Mesendoderm (in vitro differentiated cells): ENCODE measurements at regions not wholly inside any gene's neighbourhood (a gene's known extent, or its start where the extent isn't known, plus 50 kb on each side); places are given as distances from the start of the nearest gene placed in this dataset.

Source experiments
- DNase-seq: peaks from one replicate; pipeline ENCODE4 v3.0.0; 2013
- H2AK5ac ChIP-seq: 2 replicates; pipeline ENCODE4 v1.6.1; 2013; ENCODE audit warnings: low read length, inconsistent platforms
- H2BK120ac ChIP-seq: 2 replicates; pipeline ENCODE4 v1.6.1; 2013; ENCODE audit warnings: low read depth, mild to moderate bottlenecking, low read length, moderate library complexity, mixed read lengths
- H2BK15ac ChIP-seq: replicated peaks from 2 replicates; pipeline ENCODE4 v1.6.1; 2013; ENCODE audit warnings: low read depth, mild to moderate bottlenecking, moderate library complexity
- H2BK5ac ChIP-seq: 2 replicates; pipeline ENCODE4 v1.6.1; 2013; ENCODE audit warnings: low read length, inconsistent platforms
- H3K18ac ChIP-seq: 2 replicates; pipeline ENCODE4 v1.6.1; 2013; ENCODE audit warnings: mild to moderate bottlenecking, low read length, mixed read lengths
- H3K23ac ChIP-seq: one replicate; pipeline ENCODE4 v1.6.1; 2013; ENCODE audit warnings: low read length
- H3K27ac ChIP-seq: 2 replicates; pipeline ENCODE4 v1.5.1; 2013; ENCODE audit warnings: low read depth, mild to moderate bottlenecking, inconsistent platforms, low read length, moderate library complexity
- H3K27me3 ChIP-seq: 2 replicates; pipeline ENCODE4 v1.6.1; 2013; ENCODE audit warnings: low read length, control low read depth, mild to moderate bottlenecking, inconsistent platforms; ENCODE audit not compliant: insufficient read depth, poor library complexity
- H3K36me3 ChIP-seq: 2 replicates; pipeline ENCODE4 v1.6.1; 2013; ENCODE audit warnings: low read length, inconsistent platforms; ENCODE audit not compliant: control insufficient read depth, insufficient read depth
- H3K4ac ChIP-seq: one replicate; pipeline ENCODE4 v1.6.1; 2013; ENCODE audit warnings: low read depth, mild to moderate bottlenecking, low read length, moderate library complexity
- H3K4me1 ChIP-seq: 2 replicates; pipeline ENCODE4 v1.6.1; 2013; ENCODE audit warnings: low read depth, low read length, inconsistent platforms; ENCODE audit not compliant: control insufficient read depth
- H3K4me2 ChIP-seq: 2 replicates; pipeline ENCODE4 v1.6.1; 2013; ENCODE audit warnings: low read length
- H3K4me3 ChIP-seq: 2 replicates; pipeline ENCODE4 v1.5.1; 2013; ENCODE audit warnings: mild to moderate bottlenecking, low read length
- H3K56ac ChIP-seq: one replicate; pipeline ENCODE4 v1.6.1; 2013; ENCODE audit warnings: low read length
- H3K79me1 ChIP-seq: 2 replicates; pipeline ENCODE4 v1.6.1; 2013; ENCODE audit warnings: low read length, inconsistent platforms
- H3K79me2 ChIP-seq: 2 replicates; pipeline ENCODE4 v1.6.1; 2013; ENCODE audit warnings: mild to moderate bottlenecking, low read length; ENCODE audit not compliant: control insufficient read depth, insufficient read depth
- H3K9ac ChIP-seq: 2 replicates; pipeline ENCODE4 v1.6.1; 2013; ENCODE audit warnings: low read length, inconsistent platforms
- H4K5ac ChIP-seq: one replicate; pipeline ENCODE4 v1.6.1; 2013; ENCODE audit warnings: low read length
- H4K8ac ChIP-seq: one replicate; pipeline ENCODE4 v1.6.1; 2013; ENCODE audit warnings: low read depth, mild to moderate bottlenecking, control low read depth, low read length, moderate library complexity
- WGBS: extraction: QIAGEN DNeasy Blood & Tissue Kit; methylation state at CpG from one replicate; pipeline ENCODE4 v1.1.7; 2013; ENCODE audit warnings: low lambda C conversion rate, missing lambda C conversion rate; ENCODE audit not compliant: insufficient coverage; ENCODE audit errors: extremely low coverage; 5-methylcytosine and 5-hydroxymethylcytosine counted together

DNA sequence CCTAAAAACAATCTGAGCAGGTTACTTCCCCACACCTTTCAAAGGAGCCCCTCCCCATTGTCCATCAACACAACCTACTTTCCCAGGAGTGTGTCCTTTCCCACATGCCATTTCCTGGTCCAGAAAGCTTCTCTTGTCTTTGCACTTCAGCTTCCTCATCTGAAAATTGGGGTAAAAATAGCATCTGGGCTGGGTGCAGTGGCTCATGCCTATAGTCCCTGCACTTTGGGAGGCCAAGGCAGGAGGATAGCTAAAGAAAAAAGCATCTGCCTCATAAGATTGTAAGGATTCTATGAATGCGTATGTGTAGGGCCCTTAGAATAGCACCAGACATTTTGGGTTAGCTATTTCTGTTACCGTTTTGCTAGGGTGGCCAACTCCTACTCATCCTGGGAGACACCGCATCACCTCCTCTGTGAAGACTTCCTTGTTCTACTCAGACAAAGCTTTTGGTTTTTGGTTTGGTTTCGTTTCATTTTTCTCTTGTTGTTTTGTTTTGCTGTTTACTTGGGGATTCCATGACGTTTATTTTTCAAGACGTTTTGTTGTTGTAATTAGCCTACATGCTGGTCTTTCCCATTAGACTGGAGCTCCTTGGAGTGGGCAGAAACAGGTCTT lies 224.4 kb upstream of the TLE3 start:
- Histone ChIP-seq H3K79me2 (no peaks in the 10 kb centered on the region), H3K18ac (peak overlapping the region; percentile 29), H3K4me1 (peaks cover 14% of the 10 kb centered on the region), H2BK120ac (no peak overlapping the region), H2AK5ac (no peak overlapping the region), H4K5ac (no peak overlapping the region), H3K9ac (no peak overlapping the region), H3K4me3 (no peak overlapping the region), H3K36me3 (no peaks in the 10 kb centered on the region), H3K4ac (no peak overlapping the region), H3K79me1 (no peaks in the 10 kb centered on the region), H3K56ac (no peak overlapping the region), H3K27ac (no peak overlapping the region), H3K27me3 (no peaks in the 10 kb centered on the region), H4K8ac (no peak overlapping the region), H2BK5ac (no peak overlapping the region), H3K23ac (no peak overlapping the region), H3K4me2 (no peak overlapping the region), H2BK15ac (no peak overlapping the region)
- no CpG with 5 or more reads among the region's 6 CpGs for WGBS
- DNase-seq: no peak

- no peak overlapping the region for H3K4me2 ChIP-seq
- DNase-seq: no peak
- H4K5ac ChIP-seq: no peak overlapping the region
- no peaks in the 10 kb centered on the region for H3K36me3 ChIP-seq
- peaks cover 17% of the 10 kb centered on the region for H3K4me1 ChIP-seq
- no peak overlapping the region for H3K4me3 ChIP-seq
- H2BK120ac ChIP-seq: no peak overlapping the region
- no peak overlapping the region for H3K56ac ChIP-seq
- no peaks in the 10 kb centered on the region for H3K27me3 ChIP-seq
- H3K9ac ChIP-seq: no peak overlapping the region
- H3K23ac ChIP-seq: no peak overlapping the region
- no peak overlapping the region for H3K18ac ChIP-seq
- H3K4ac ChIP-seq: no peak overlapping the region
- no peaks in the 10 kb centered on the region for H3K79me1 ChIP-seq
- no peak overlapping the region for H2BK5ac ChIP-seq
- H2BK15ac ChIP-seq: no peak overlapping the region
- WGBS: no CpG with 5 or more reads among the region's 4 CpGs
- H4K8ac ChIP-seq: no peak overlapping the region
- no peak overlapping the region for H2AK5ac ChIP-seq
- H3K27ac ChIP-seq: no peak overlapping the region
- H3K79me2 ChIP-seq: no peaks in the 10 kb centered on the region
These were observed 223.6 kb upstream of the TLE3 start for GRCh38 chr15:70321172-70321819.

DNA sequence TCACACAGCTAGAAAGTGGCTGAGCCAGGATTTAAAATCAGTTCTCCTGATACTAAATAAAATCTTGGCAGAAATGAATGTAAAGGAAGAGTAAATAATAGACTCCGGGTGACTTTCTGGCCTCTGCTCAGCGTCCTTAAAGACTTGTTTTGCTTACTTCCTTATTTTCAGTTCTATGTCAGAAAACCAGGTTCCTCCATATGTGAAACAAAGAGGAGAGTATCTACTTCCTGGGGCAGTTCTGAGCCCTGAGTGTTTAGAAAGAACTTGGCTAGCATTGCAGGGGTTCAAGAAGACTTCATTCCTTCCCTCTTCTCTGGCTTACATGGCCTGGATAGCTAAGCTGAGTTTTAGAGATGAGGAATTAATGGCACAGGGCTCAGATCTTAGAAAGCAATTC lies 222.8 kb upstream of the TLE3 start:
- Histone ChIP-seq H3K36me3 (no peaks in the 10 kb centered on the region), H2BK120ac (no peak overlapping the region), H2BK5ac (no peak overlapping the region), H3K4ac (no peak overlapping the region), H3K4me3 (no peak overlapping the region), H4K5ac (no peak overlapping the region), H3K4me2 (no peak overlapping the region), H4K8ac (no peak overlapping the region), H3K18ac (no peak overlapping the region), H3K27ac (no peak overlapping the region), H3K56ac (no peak overlapping the region), H3K23ac (no peak overlapping the region), H2BK15ac (no peak overlapping the region), H3K79me1 (no peaks in the 10 kb centered on the region), H3K4me1 (peaks cover 24% of the 10 kb centered on the region), H2AK5ac (no peak overlapping the region), H3K27me3 (no peaks in the 10 kb centered on the region), H3K79me2 (no peaks in the 10 kb centered on the region), H3K9ac (no peak overlapping the region)
- no CpG with 5 or more reads among the region's 2 CpGs for WGBS
- DNase-seq: no peak

DNA sequence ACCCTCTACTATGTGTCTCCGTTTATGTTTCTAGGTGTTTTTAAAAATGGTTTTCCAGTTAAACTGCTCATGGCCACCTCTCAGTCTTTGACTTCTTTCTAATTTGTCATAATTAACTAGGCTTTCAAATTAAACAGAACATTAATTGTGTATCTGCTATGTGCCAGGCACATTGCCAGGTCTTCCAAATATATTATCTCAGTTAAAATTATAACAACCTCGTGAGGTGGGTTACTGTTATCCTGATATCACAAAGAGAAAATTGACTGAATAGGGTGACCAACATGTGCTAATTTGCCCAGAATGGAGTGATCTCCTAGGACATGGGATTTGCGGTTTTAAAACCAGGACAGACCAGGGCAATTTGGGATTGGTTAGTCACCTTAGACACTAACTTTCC lies 222.4 kb upstream of the TLE3 start:
- H2BK15ac ChIP-seq: no peak overlapping the region

DNA sequence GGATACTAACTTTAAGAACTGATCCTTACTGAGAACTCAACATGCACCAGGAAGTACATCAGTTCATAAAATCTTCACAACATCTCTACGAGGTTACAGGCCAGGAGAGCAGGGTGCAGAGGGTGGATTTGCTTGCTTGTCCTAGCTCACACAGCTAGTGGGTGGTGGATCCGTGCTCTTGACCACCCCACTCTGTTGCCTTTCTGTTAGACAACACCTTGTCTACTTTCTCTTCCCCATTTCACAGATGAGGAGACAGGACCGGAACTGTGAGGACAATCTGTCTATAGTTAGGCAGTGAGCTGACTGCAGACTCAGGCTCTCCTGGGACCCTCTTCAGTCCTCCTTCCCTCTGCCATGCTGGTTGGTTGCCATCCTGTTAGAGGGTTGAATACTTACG lies 221.7 kb upstream of the TLE3 start:
- H3K56ac ChIP-seq: no peak overlapping the region
- no CpG with 5 or more reads among the region's 4 CpGs for WGBS
- peaks cover 25% of the 10 kb centered on the region for H3K4me1 ChIP-seq
- no peaks in the 10 kb centered on the region for H3K36me3 ChIP-seq
- H3K79me2 ChIP-seq: no peaks in the 10 kb centered on the region
- H3K4ac ChIP-seq: no peak overlapping the region
- H3K27me3 ChIP-seq: no peaks in the 10 kb centered on the region
- no peak overlapping the region for H4K8ac ChIP-seq
- H2BK15ac ChIP-seq: no peak overlapping the region
- H3K4me2 ChIP-seq: no peak overlapping the region
- H3K9ac ChIP-seq: no peak overlapping the region
- H2BK120ac ChIP-seq: no peak overlapping the region
- no peak overlapping the region for H4K5ac ChIP-seq
- no peak for DNase-seq
- no peak overlapping the region for H2AK5ac ChIP-seq
- no peak overlapping the region for H3K27ac ChIP-seq
- no peaks in the 10 kb centered on the region for H3K79me1 ChIP-seq
- H3K18ac ChIP-seq: no peak overlapping the region
- no peak overlapping the region for H3K4me3 ChIP-seq
- H2BK5ac ChIP-seq: peak overlapping the region; percentile 74
- H3K23ac ChIP-seq: no peak overlapping the region

More for the DNA sequence above, 222.4 kb upstream of the TLE3 start:
- H3K79me1 ChIP-seq: no peaks in the 10 kb centered on the region
- no CpG with 5 or more reads among the region's 3 CpGs for WGBS
- no peak overlapping the region for H3K4me2 ChIP-seq
- no peak overlapping the region for H3K23ac ChIP-seq
- H3K36me3 ChIP-seq: no peaks in the 10 kb centered on the region
- H3K4me1 ChIP-seq: peaks cover 24% of the 10 kb centered on the region
- H3K56ac ChIP-seq: no peak overlapping the region
- H2BK120ac ChIP-seq: no peak overlapping the region
- H3K4ac ChIP-seq: no peak overlapping the region
- no peak overlapping the region for H4K5ac ChIP-seq
- H3K27ac ChIP-seq: no peak overlapping the region
- H3K9ac ChIP-seq: no peak overlapping the region
- no peak overlapping the region for H2BK5ac ChIP-seq
- no peak overlapping the region for H4K8ac ChIP-seq
- no peak overlapping the region for H3K18ac ChIP-seq
- no peak for DNase-seq
- H2AK5ac ChIP-seq: no peak overlapping the region
- no peaks in the 10 kb centered on the region for H3K79me2 ChIP-seq
- no peaks in the 10 kb centered on the region for H3K27me3 ChIP-seq
- H3K4me3 ChIP-seq: no peak overlapping the region
